NCI-H69 (cell line): ENCODE measurements at regions not wholly inside any gene's neighbourhood (a gene's known extent, or its start where the extent isn't known, plus 50 kb on each side); places are given as distances from the start of the nearest gene placed in this dataset.
"Not testable (repeated sequence)": the region's sequence is repeated elsewhere in the genome, so short reads cannot be mapped to it uniquely, and the experiment has no call there.

Experiments used
- DNase-seq: peaks from one replicate; lab custom pipeline; 2025; lab: John Stamatoyannopoulos, UW

DNA sequence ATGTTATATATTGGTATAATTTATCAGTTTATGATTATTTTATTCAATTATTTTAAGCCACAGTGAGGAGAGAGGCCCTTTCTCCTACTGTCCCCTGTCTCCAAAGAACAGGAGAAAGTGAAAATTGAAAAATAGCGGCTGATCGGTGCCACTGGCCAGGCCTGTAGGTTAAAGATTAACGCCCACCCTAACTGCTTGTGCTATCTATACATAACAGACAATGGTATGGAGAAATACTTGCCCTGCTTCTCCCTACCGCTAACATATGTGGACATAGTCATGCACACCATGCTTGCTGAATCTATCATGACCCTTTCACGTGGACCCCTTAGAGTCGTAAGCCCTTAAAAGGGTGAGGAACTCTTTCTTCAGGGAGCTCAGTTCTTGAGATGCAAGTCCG, 67.5 kb downstream of the EIF1AY start:
- no peak for DNase-seq

DNA sequence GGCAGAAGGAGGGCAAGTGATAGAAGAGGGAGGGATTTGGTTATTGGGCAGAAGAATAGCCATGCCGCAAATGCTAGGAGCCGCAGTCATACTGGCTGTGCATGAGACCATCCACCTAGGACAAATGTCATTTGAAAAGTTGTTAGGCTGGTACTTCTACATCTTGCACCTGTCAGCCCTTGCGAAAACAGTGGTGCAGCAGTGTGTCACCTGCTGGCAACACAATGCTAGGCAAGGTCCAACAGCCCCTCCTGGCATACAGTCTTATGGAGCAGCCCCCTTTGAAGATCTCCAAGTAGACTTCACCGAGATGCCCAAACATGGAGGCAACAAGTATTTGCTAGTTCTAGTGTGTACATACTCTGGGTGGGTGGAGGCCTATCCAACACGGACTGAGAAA, 72.7 kb downstream of the EIF1AY start:
- DNase-seq, result no peak

- peak; percentile 7 for DNase-seq
Observed at GRCh38 chrY:20648891-20649290, 73.3 kb downstream of the EIF1AY start.

GRCh38 chrY:20651481-20651880, 75.9 kb downstream of the EIF1AY start:
- no peak for DNase-seq

- no peak for DNase-seq
Observed at GRCh38 chrY:20659450-20659849, 83.9 kb downstream of the EIF1AY start.

DNA sequence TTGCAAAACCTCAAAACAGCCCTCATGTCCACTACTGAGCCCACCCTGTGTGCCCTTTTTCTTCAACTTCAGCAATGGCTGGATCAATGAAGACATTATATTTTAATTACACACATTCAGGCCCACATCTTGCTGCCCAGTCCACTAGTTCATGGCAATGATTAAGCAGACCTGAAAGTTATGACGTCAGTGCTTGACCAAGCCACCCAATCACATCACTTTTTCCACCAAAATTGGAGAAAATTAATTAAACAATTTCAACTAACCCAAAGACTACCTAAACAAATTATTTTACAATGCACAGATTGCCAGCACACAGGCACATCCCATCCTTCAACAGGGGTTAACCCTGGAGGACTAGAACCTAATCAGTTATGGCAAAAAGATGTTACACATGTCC, 86.6 kb downstream of the EIF1AY start:
- DNase-seq, result no peak

DNA sequence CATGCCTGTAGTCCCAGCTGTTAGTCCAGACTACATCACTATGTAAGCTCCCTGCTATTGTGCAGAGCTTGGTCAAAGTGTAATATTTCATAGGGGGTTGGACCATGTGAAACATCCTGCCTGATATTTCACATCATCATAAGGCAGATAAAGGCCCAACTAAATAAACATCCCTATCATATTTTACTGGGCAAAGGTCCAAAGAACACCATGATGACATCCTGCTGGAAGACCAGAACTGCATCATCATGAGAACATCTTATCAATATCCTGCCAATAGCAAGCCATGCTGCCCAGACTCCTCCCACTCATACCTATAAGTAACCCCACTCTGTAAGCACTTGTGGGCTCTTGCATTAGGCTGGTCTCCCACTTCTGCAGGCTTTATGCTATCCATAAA, 88.6 kb downstream of the EIF1AY start:
- DNase-seq, result no peak

DNA sequence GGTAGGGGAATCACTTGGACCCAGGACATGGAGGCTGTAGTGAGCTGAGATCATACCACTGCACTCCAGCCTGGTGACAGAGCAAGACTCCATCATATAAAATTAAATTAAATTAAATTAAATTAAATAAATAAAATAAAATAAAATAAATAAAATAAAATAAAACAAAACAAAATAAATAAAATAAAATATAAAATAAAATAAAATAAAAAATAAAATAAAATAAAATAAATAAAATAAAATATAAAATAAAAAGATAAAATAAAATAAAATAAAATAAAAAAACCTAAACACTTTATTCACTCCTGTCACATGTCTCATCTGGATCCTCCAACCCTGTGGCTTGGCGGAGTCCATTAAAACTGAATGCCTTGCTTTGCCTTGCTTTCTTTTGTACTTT, 89.8 kb downstream of the EIF1AY start:
- not testable (repeated sequence) for DNase-seq

DNA sequence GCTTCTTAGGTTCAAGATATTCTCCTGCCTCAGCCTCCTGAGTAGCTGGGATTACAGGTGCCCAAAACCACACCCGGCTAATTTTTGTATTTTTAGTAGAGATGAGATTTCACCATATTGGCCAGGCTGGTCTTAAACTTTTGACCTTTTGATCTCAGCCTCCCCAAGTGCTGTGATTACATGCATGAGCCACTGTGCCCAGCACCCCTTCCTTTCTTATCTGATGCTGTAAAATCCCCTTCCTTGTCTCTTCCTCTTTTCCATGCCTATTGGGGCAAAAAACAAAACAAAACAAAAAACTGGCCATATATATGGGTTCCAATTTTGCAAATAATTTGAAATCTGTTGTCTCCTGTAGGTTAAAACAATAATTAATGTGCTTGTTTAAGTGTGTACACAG, 74.0 kb upstream of the RPS4Y2 start:
- no peak for DNase-seq

- DNase-seq, result no peak
Observed at GRCh38 chrY:20683371-20683770, 72.5 kb upstream of the RPS4Y2 start.

DNA sequence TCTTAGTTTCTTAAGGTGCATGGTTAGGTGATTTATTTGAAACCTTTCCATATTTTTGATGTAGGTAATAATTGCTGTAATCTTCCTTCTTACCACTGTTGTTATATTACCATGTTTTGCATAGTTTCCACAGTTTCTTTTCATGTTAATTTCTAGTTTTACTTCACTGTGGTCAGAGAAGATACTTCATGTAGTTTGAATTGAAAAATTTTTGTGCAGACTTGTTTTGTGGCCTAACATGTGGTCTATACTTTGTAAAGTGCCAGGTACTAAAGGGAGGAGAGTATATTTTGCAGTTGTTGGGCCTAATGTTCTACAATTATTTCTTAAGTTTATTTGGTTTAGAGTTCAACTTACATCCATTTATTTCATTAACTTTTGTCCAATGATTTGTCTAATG, 69.2 kb upstream of the RPS4Y2 start:
- no peak for DNase-seq
